ENCODE measurements at regions not wholly inside any gene's neighbourhood (a gene's known extent, or its start where the extent isn't known, plus 50 kb on each side); places are given as distances from the start of the nearest gene placed in this dataset.

- ChIA-PET POLR2A (ENCODE audit: partially characterized antibody) (no interaction called here), CTCF (ENCODE audit: partially characterized antibody) (interaction anchor here (1.1 kb wide), 1 partner anchor 12 kb away, joined by 3 read pairs; no protein-coding TSS in a partner anchor)
- Histone ChIP-seq H3K79me2 (ENCODE audit: control insufficient read depth in 1 of 2, insufficient read depth in 2 of 2, low read length in 2 of 2) (no peaks in the 10 kb centered on the region), H4K20me1 (replicated peaks in 1 of 2; ENCODE audit: control insufficient read depth in 1 of 2, insufficient read depth in 2 of 2, low read length in 2 of 2) (no peaks in the 10 kb centered on the region), H2BK120ac (replicated peaks; ENCODE audit: low read depth, low read length) (no peak overlapping the region), H3K18ac (ENCODE audit: extremely low read depth, low read length) (no peak overlapping the region), H3K4me3 (ENCODE audit: extremely low read depth in 1 of 4, insufficient read depth in 2 of 4, low read depth in 3 of 4, low read length in 4 of 4) (no peak overlapping the region), H2BK5ac (ENCODE audit: low read depth, low read length) (no peak overlapping the region), H3K23me2 (ENCODE audit: low read depth, low read length) (no peaks in the 10 kb centered on the region), H2BK12ac (ENCODE audit: low read depth, low read length) (no peak overlapping the region), H4K5ac (ENCODE audit: insufficient read length, low read depth, low read length) (no peak overlapping the region), H2AFZ (ENCODE audit: low read length) (no peak overlapping the region), H3K14ac (ENCODE audit: insufficient read length) (no peak overlapping the region), H3K27me3 (replicated peaks in 1 of 4; ENCODE audit: control insufficient read depth in 3 of 4, extremely low read depth in 1 of 4, insufficient read depth in 3 of 4, low read length in 3 of 4) (no peaks in the 10 kb centered on the region), H3K36me3 (ENCODE audit: control insufficient read depth in 2 of 4, insufficient read depth in 4 of 4, low read length in 3 of 4) (no peaks in the 10 kb centered on the region), H2BK20ac (ENCODE audit: low read length) (no peak overlapping the region), H3K23ac (ENCODE audit: insufficient read length) (no peak overlapping the region), H3K9ac (replicated peaks in 1 of 4; ENCODE audit: extremely low read depth in 1 of 4, low read depth in 3 of 4, low read length in 3 of 4) (no peak overlapping the region), H3K79me1 (ENCODE audit: low read depth, low read length) (no peaks in the 10 kb centered on the region), H4K91ac (replicated peaks; ENCODE audit: insufficient read length, low read length) (no peak overlapping the region), H3K56ac (replicated peaks; ENCODE audit: insufficient read length, low read depth, low read length) (no peak overlapping the region), H4K8ac (ENCODE audit: extremely low read depth, insufficient read depth, low read length) (no peak overlapping the region), H3K9me3 (ENCODE audit: insufficient read depth in 2 of 2, low read depth in 1 of 2, low read length in 1 of 2) (no peaks in the 10 kb centered on the region), H2BK15ac (ENCODE audit: low read length) (no peak overlapping the region), H3K4me1 (replicated peaks in 1 of 4; ENCODE audit: control insufficient read depth in 3 of 4, insufficient read depth in 4 of 4, low read length in 3 of 4) (no peaks in the 10 kb centered on the region), H3K4me2 (ENCODE audit: insufficient read depth in 1 of 2, low read depth in 2 of 2, low read length in 2 of 2) (no peak overlapping the region), H2AK5ac (ENCODE audit: low read depth, low read length) (no peak overlapping the region), H3K27ac (ENCODE audit: low read depth, low read length) (no peak overlapping the region), H3K4ac (replicated peaks; ENCODE audit: insufficient read length, low read depth, low read length) (no peak overlapping the region)
- TF ChIP-seq E2F6 (IDR thresholded peaks at IDR 0.05) (no peak), CBX5 (IDR thresholded peaks at IDR 0.05; ENCODE audit: low read depth, low read length) (no peak), POU5F1 (IDR thresholded peaks at IDR 0.05; ENCODE audit: low read depth, low read length) (no peak)
- no peak for FAIRE-seq
- DNase-seq (ENCODE audit: low read depth in 1 of 2, low spot score in 2 of 2), result no peak
- 100% methylated on average over 1 of the region's 1 CpG; no CpG with 5 or more reads in 1 of the 2 experiments for WGBS, 2 experiments (ENCODE audit: extremely low coverage in 1 of 2, insufficient coverage in 1 of 2, insufficient read length in 1 of 2, insufficient replicate concordance in 2 of 2, low coverage in 1 of 2, low lambda C conversion rate in 2 of 2, missing lambda C conversion rate in 1 of 2)
Measured at GRCh38 chr5:143464723-143465490, 61.4 kb upstream of the NR3C1 start.
